ENCODE measurements at regions not wholly inside any gene's neighbourhood (a gene's known extent, or its start where the extent isn't known, plus 50 kb on each side); places are given as distances from the start of the nearest gene placed in this dataset.

- no peak for DNase-seq
Measured at GRCh38 chr9:80294955-80295354, 723.2 kb downstream of the TLE4 start.

DNA sequence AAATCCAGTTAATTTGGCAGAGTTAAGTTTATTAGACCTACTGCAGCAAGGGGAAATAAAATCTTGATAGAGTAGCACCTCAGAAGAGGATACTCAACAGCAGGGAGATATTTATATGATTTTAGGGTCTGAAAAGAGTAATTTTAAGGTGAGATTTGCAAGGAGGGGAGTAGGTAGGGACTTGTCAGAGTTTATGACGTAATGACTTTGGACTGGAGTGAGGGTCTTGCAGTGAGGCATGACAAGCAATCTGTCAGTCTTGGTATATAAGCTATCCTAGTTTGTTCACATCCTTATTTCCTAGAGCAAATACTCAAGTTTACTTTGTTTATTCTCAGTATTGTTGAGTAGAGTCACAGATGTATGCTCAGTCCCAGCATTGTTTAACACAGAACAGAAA lies 722.6 kb downstream of the TLE4 start:
- DNase-seq = no peak

DNA sequence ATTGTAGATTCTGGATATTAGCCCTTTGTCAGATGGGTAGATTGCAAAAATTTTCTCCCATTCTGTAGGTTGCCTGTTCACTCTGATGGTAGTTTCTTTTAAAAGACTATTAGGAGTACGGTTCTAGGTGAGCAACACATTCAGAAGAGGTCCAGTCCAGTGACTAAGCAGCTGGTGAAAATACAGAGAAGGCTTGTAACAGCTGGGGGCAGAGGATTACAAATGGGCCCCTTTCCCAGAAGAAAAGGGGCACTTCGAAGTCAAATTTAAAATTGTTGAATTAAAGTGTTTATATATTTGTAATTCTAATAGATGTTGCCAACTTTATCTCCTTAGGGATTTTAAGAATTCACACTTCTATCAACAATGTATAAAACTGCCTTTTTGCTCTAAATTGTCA lies 720.5 kb downstream of the TLE4 start:
- no peak for DNase-seq

DNA sequence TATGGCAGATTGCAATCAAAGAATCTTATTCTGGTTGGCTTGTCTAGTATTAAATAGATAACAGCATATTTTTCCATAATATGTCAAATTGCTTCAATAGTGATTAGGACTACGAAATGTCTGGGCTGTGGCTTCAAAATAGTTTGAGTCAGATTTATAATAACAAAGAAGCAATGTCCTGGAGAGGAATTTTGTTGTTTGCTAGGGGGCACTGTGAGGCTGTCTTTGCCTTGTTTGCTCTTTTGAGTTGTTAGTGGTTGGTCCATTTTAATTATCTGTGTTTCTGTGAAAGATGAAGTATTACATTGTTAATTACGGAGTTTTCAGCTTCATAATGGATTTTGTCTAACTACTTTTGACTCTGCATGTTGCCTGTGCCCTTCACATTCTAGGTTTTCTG lies 713.6 kb downstream of the TLE4 start:
- DNase-seq = no peak

DNA sequence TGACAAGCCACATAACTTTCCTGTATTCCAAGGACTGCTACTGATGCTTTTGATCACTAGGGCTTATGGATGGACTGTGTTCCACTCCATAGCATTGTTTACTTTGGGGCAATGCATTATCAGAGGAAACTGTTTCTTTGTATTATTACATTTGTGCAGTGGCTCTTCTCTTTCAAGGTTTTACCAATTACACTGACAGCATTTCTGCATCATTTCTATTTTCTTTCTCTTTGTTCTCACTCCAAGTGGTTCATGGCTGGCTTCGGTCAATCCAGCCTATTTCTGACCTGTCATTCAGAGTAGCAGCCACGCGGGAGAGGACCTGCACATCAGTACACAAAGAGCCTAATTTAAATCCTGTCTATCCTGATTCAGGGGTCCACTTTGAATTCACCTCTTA lies 711.0 kb downstream of the TLE4 start:
- no peak for DNase-seq

- DNase-seq = no peak
Measured at GRCh38 chr9:80259079-80259478, 687.3 kb downstream of the TLE4 start.

DNA sequence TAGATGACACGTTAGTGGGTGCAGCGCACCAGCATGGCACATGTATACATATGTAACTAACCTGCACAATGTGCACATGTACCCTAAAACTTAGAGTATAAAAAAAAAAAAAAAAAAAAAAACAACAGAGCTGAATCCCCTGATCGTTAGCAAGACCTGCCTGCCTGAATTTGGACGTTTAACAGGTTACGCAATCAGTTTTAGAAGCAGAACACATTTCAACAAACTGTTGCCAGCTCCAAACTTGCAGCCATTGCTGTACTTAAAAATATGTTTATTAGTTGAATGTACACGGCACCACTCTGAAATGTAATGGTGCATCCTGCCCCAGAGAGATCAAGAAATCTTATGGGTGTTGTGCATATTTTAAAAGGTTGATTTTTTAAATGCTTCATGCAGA lies 680.0 kb downstream of the TLE4 start:
- no peak for DNase-seq

- no peak for DNase-seq
Measured at GRCh38 chr9:80242022-80242421, 670.3 kb downstream of the TLE4 start.

DNA sequence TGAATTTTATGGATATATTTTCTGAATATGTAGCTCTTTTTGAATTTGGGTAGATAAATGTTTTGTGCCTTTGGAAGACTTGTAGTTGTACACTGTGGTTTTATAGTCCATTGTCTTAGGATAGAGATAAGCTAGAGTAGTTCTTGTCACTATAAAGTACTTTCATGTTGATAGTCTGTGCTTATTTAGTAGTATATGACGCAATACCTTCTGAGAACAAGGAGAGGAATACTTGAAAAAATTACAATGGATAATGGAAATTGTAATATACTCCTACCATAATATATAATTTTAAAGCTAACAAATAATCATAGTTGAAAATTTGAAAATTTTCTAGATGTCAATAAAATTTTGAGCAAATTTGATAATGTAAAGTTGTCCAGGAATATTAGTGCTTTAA lies 664.0 kb downstream of the TLE4 start:
- DNase-seq = no peak

DNA sequence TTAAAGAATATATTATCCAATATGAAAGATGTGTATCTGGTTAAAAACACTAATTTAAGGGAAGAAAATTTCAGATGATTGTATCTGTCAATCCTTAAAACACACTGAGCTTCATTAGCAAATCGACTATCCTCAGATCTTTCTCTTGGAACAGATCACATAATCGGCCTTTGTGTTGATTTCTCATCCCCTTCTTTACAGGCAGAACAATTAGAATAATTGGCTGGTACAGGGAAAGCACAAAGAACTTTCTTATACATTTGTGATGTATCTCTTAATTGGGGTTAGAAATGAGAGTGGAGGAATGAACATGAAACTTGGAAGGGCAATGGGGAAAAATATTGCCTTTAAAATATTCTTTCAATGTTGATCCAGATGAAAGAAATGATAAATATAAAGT lies 662.1 kb downstream of the TLE4 start:
- no peak for DNase-seq

- DNase-seq = no peak
Measured at GRCh38 chr9:80233102-80233843, 661.5 kb downstream of the TLE4 start.

DNA sequence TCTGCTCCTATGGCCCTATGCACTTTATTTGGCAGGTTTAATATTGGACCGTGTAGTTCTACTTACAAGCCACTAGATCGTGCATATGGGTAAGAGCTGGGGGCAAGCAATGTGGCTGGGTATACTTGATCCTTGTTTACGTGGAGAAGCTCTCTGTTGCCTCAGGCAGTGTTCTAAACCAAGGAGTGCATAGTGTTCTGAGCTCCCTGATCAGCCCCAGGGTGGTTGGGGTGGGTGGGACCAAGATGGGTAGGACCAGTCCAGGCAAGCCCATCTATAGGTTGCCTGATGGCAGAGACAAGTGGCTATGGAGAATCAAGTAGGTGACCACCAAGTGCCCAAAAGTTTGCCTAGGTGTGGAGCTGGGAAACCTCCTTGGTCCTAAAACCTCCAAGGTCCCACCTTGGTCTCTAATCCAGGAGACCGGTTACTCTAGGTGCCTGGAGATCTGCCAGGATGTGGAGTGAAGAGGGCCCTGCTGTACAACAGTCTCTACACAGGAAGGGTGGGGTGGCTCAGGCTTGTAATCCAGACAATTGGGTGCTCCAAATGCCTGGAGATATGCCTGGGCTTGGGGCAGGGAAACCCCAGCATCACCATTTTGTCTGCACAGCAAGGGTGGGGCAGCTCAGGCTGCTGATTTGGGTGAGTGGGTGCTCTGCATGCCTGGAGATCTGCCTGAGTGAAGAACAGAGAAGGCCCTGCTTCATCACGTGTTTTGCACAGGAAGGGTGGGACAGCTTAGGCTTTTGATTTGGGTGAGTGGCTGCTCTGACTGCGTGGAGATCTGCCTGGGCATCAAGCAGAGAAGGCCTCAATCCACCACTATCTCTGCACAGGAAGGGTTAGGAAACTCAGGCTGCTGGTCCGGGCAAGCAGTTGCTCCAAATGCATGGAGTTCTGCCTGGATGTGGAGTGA lies 659.8 kb downstream of the TLE4 start:
- DNase-seq = no peak

DNA sequence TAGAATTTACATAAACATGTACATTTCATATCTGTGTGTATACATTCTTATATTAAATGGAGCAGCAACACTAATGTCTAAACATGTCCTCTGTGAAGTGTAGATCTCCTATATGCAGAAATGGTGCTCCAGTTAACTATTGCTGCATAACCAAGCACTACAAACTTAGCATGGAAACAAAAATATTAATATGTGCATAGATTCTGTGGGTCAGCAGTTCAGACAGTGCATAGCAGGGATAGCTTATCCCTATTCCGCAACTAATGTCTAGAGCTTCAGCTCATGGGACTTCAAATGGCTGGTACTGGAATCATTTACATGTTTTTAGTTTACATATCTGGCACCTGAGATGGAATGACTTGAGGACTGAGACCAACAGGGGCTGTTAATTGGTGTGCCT lies 652.1 kb downstream of the TLE4 start:
- DNase-seq = no peak

DNA sequence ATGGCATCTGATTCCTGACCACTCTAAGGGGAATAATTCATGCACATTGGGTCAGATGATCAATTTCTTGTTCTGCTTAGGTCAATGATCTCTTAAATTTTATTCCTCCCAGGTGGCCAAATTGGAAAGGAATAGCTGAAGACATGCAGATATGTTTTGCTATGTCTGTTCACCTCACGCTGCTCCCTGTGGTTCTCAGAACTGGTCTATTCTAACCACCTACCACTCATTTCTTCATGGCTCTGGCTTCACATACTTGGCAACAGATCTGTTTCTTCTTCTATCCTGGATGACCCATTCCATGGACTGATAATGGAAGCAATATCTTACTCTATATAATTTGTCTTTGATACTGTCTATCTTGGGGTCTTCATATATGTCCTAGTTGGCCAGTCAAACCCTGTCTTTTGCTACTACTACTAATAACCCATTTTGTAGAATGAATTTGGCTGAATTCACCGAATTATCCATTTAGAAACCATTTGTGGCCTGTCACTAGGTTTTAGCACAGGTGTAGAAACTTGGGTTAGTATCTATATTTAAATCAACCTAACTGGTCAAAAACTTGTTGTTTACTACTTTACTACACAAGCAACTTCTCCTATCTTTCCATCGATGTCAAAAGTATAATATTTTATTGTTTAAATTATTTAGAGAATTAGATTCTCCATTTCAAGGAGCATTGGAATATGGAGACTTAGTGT lies 650.9 kb downstream of the TLE4 start:
- no peak for DNase-seq

- no peak for DNase-seq
Measured at GRCh38 chr9:80218328-80218727, 646.6 kb downstream of the TLE4 start.

- DNase-seq = no peak
Measured at GRCh38 chr9:80213613-80214012, 641.8 kb downstream of the TLE4 start.

DNA sequence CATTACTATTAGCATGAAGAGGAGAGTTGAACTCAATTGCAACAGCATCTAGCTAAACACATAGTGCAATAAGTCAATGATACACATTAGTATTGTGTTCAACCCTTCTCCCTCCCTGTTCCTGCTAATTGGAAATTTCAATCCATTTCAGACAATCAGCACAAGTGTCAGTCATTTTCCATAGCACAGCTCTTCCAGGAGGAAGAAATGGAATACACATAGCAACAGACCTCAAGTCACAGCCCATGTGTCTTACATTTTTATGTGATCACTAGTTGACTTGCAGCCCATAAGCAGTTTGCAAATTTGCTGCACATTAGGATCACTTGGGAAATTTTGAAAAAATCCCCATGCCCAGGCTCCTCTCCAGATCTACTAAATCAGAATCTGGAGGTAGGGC lies 636.9 kb downstream of the TLE4 start:
- DNase-seq = no peak

DNA sequence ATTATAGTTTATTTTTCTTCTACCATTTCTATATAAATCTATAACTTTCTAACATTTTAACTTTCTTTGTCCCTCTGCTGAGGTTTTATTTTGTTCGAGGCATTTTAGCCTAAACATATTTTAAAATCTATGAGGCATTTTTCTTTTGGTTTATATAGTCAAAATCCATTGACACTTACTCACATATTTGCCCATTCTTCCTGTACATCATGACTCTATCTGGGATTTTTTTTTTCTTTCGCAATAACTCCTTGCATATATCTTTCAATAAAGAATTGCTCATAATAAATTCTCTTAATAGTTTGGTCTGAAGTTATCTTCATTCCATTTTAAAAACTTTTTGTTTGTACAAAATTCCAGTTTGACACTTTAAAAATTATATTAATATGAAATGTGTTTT lies 632.3 kb downstream of the TLE4 start:
- no peak for DNase-seq

- DNase-seq = no peak
Measured at GRCh38 chr9:80197661-80198060, 625.9 kb downstream of the TLE4 start.

GRCh38 chr9:80191108-80191507 lies 619.3 kb downstream of the TLE4 start:
- DNase-seq = no peak

DNA sequence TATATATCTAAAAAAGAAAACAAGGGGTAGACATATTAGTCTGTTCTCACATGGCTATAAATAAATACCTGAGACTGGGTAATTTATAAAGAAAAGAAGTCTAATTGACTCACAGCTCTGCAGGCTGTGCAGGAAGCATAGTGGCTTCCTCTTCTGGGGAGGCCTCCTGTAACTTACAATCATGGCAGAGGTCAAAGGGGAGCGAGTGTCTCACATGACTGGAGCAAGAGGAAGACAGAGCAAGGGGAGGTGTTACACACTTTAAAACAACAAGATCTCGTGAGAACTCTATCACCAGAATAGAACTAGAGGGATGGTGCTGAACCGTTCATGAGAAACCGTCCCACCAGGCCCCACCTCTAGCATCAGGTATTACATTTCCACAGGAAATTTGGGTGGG lies 616.8 kb downstream of the TLE4 start:
- no peak for DNase-seq

DNA sequence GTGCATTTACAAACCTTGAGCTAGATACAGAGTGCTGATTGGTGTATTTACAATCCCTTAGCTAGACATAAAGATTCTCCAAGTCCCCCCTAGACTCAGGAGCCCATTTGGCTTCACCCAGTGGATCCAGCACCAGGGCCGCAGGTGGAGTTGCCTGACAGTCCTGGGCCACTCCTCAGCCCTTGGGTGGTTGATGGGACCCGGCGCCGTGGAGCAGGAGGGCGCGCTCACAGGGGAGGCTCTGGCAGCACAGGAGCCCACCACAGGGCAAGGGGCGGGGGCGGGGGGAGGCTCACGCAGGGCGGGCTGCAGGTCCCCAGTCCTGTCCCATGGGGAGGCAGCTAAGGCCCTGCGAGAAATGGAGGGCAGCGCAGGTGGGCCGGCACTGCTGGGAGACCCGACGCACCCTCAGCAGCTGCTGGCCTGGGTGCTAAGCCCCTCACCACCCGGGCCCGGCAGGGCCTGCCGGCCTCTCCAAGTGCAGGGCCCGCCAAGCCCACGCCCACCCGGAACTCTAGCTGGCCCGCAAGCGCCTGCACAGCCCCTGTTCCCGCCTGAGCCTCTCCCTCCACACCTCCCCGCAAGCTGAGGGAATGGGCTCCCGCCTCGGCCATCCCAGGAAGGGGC lies 613.5 kb downstream of the TLE4 start:
- no peak for DNase-seq

- DNase-seq = no peak
Measured at GRCh38 chr9:80177949-80178480, 606.2 kb downstream of the TLE4 start.

All from amniotic stem cell (primary cell).